H9 (cell line): ENCODE measurements at regions not wholly inside any gene's neighbourhood (a gene's known extent, or its start where the extent isn't known, plus 50 kb on each side); places are given as distances from the start of the nearest gene placed in this dataset.

Source experiments
- DNase-seq: peaks from one replicate; pipeline ENCODE4 v3.0.0-alpha.2; 2017
- H2AFZ ChIP-seq: one replicate; pipeline ENCODE4 v1.6.1; 2013; ENCODE audit warnings: mild to moderate bottlenecking, low read length, control low read depth, moderate library complexity
- H2AK5ac ChIP-seq: 2 replicates; pipeline ENCODE4 v1.6.1; 2013; ENCODE audit warnings: low read length, control low read depth, mixed read lengths; ENCODE audit not compliant: insufficient read length
- H2BK120ac ChIP-seq: one replicate; pipeline ENCODE4 v1.6.1; 2013; ENCODE audit warnings: low read depth, mild to moderate bottlenecking, low read length, control low read depth, inconsistent platforms; ENCODE audit not compliant: poor library complexity, severe bottlenecking
- H2BK12ac ChIP-seq: 2 replicates; pipeline ENCODE4 v1.6.1; 2013; ENCODE audit warnings: low read length, control low read depth, mixed read lengths, low read depth; ENCODE audit not compliant: insufficient read length
- H2BK15ac ChIP-seq: 2 replicates; pipeline ENCODE4 v1.6.1; 2013; ENCODE audit warnings: low read depth, low read length, control low read depth
- H2BK20ac ChIP-seq: one replicate; pipeline ENCODE4 v1.6.1; 2013; ENCODE audit warnings: low read depth, mild to moderate bottlenecking, low read length, control low read depth, inconsistent platforms; ENCODE audit not compliant: poor library complexity, severe bottlenecking
- H2BK5ac ChIP-seq: 2 replicates; pipeline ENCODE4 v1.6.1; 2013; ENCODE audit warnings: low read length, control low read depth, mixed read lengths; ENCODE audit not compliant: insufficient read length
- H3K14ac ChIP-seq: 2 replicates; pipeline ENCODE4 v1.6.1; 2013; ENCODE audit warnings: low read length, control low read depth; ENCODE audit not compliant: insufficient read depth
- H3K18ac ChIP-seq: 2 replicates; pipeline ENCODE4 v1.6.1; 2013; ENCODE audit warnings: low read depth, mild to moderate bottlenecking, mixed read lengths, low read length, control low read depth; ENCODE audit not compliant: insufficient read length
- H3K23ac ChIP-seq: 2 replicates; pipeline ENCODE4 v1.6.1; 2013; ENCODE audit warnings: low read length, control low read depth, mixed read lengths, low read depth; ENCODE audit not compliant: insufficient read length
- H3K23me2 ChIP-seq: 2 replicates; pipeline ENCODE4 v1.6.1; 2013; ENCODE audit warnings: low read depth, mild to moderate bottlenecking, mixed read lengths, low read length, control low read depth; ENCODE audit not compliant: insufficient read length, poor library complexity, severe bottlenecking
- H3K27ac ChIP-seq: 2 replicates; pipeline ENCODE4 v1.5.1; 2013; ENCODE audit warnings: low read length, control low read depth, mixed read lengths, low read depth; ENCODE audit not compliant: insufficient read length
- H3K27me3 ChIP-seq: 2 replicates; pipeline ENCODE4 v1.6.1; 2013; ENCODE audit warnings: low read length, control low read depth, inconsistent platforms; ENCODE audit not compliant: insufficient read depth
- H3K4ac ChIP-seq: 2 replicates; pipeline ENCODE4 v1.6.1; 2013; ENCODE audit warnings: low read depth, mild to moderate bottlenecking, control low read depth, inconsistent platforms, low read length, moderate library complexity
- H3K4me1 ChIP-seq: 2 replicates; pipeline ENCODE4 v1.6.1; 2013; ENCODE audit warnings: low read length, control low read depth, inconsistent platforms; ENCODE audit not compliant: insufficient read depth
- H3K4me2 ChIP-seq: 2 replicates; pipeline ENCODE4 v1.6.1; 2013; ENCODE audit warnings: low read length, control low read depth, mixed read lengths; ENCODE audit not compliant: insufficient read length, insufficient read depth
- H3K56ac ChIP-seq: 2 replicates; pipeline ENCODE4 v1.6.1; 2013; ENCODE audit warnings: low read depth, mild to moderate bottlenecking, mixed read lengths, low read length, control low read depth; ENCODE audit not compliant: insufficient read length
- H3K79me1 ChIP-seq: 2 replicates; pipeline ENCODE4 v1.6.1; 2013; ENCODE audit warnings: low read depth, mild to moderate bottlenecking, moderate library complexity, low read length, control low read depth, inconsistent platforms; ENCODE audit not compliant: insufficient read depth, poor library complexity, severe bottlenecking
- H3K79me2 ChIP-seq: 2 replicates; pipeline ENCODE4 v1.6.1; 2013; ENCODE audit warnings: low read length, control low read depth, inconsistent platforms; ENCODE audit not compliant: insufficient read depth
- H3K9ac ChIP-seq: 2 replicates; pipeline ENCODE4 v1.6.1; 2013; ENCODE audit warnings: low read length, control low read depth, mixed read lengths; ENCODE audit not compliant: insufficient read length; ENCODE audit errors: extremely low read depth
- H3K9me3 ChIP-seq: one replicate; pipeline ENCODE4 v1.6.1; 2013; ENCODE audit warnings: low read depth, low read length, inconsistent platforms; ENCODE audit not compliant: control insufficient read depth
- H3T11ph ChIP-seq: one replicate; pipeline ENCODE4 v1.6.1; 2013; ENCODE audit warnings: mild to moderate bottlenecking, low read length, control low read depth, inconsistent platforms
- H4K20me1 ChIP-seq: one replicate; pipeline ENCODE4 v1.6.1; 2013; ENCODE audit not compliant: control insufficient read depth, insufficient read length, insufficient read depth
- H4K5ac ChIP-seq: 2 replicates; pipeline ENCODE4 v1.6.1; 2013; ENCODE audit warnings: low read depth, mild to moderate bottlenecking, mixed read lengths, low read length, control low read depth; ENCODE audit not compliant: insufficient read length
- H4K8ac ChIP-seq: replicated peaks from 2 replicates; pipeline ENCODE4 v1.6.1; 2013; ENCODE audit warnings: low read length, control low read depth, mixed read lengths, low read depth; ENCODE audit not compliant: insufficient read length
- H4K91ac ChIP-seq: 2 replicates; pipeline ENCODE4 v1.6.1; 2013; ENCODE audit warnings: low read depth, mild to moderate bottlenecking, moderate library complexity, mixed read lengths, low read length, control low read depth; ENCODE audit not compliant: insufficient read length
- H3K27ac Mint-ChIP-seq, 3 experiments: 2 replicates in 2 of 3; 3 replicates in 1 of 3; pipeline ENCODE4 v1.8.0; 2020 to 2021; ENCODE audit warnings: mixed read lengths in 3 of 3, mild to moderate bottlenecking in 1 of 3, moderate library complexity in 1 of 3
- H3K27me3 Mint-ChIP-seq: 2 replicates; pipeline ENCODE4 v1.8.0; 2021; ENCODE audit warnings: low read depth, mild to moderate bottlenecking, moderate library complexity, mixed read lengths
- H3K36me3 Mint-ChIP-seq, 3 experiments: 2 replicates in 2 of 3; 3 replicates in 1 of 3; pipeline ENCODE4 v1.8.0; 2020 to 2021; ENCODE audit warnings: low read depth in 3 of 3, mixed read lengths in 3 of 3; ENCODE audit not compliant: insufficient read depth in 1 of 3
- H3K4me1 Mint-ChIP-seq, 2 experiments: 2 replicates each; pipeline ENCODE4 v1.8.0; 2020; ENCODE audit warnings: mixed read lengths in 2 of 2
- H3K4me3 Mint-ChIP-seq, 2 experiments: 2 replicates in 1 of 2; 3 replicates in 1 of 2; pipeline ENCODE4 v1.8.0; 2020 to 2021; ENCODE audit warnings: mild to moderate bottlenecking in 2 of 2, mixed read lengths in 2 of 2, moderate library complexity in 1 of 2
- H3K9me3 Mint-ChIP-seq, 2 experiments: 2 replicates in 1 of 2; 3 replicates in 1 of 2; pipeline ENCODE4 v1.8.0; 2020; ENCODE audit warnings: mild to moderate bottlenecking in 2 of 2, mixed read lengths in 2 of 2, moderate library complexity in 1 of 2
- TF ChIP-seq, protein P1 (sequence below): fragments of 200-600 bp; sonication (generic); conservative IDR thresholded peaks from 3 replicates; pipeline ENCODE4 v1.8.0; 2021; ENCODE audit warnings: antibody characterized with exemption, mild to moderate bottlenecking

DNA sequence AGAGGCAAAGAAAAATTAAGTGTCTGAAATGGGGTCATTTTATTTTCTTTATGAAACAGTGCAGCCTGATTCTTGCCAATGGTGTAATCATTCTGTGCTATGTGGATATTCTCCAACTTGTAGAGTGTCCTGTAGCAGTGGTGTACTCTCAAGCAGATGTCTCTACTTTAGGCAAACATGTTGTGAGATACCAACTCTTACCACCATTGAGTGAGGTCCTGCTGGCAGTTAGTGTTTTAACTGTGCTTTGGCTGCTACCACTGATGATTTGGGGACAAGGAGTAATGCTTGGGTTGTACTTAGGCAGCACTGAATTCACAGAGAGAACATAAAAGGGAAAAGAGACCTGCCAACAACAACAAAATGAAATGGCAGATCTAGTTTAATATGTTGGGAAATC is 122.5 kb downstream of the APIP start:
- Histone ChIP-seq H3K4me1 (peaks cover 4% of the 10 kb centered on the region; the same call in 1 of the 2 replicates), H3K4ac (no peak overlapping the region), H3T11ph (no peak overlapping the region), H2BK12ac (no peak overlapping the region), H2BK120ac (no peak overlapping the region), H2BK20ac (no peak overlapping the region), H4K5ac (no peak overlapping the region), H3K23ac (no peak overlapping the region), H4K91ac (no peak overlapping the region), H3K27me3 (no peaks in the 10 kb centered on the region), H3K23me2 (no peaks in the 10 kb centered on the region), H3K4me2 (no peak overlapping the region), H3K79me2 (no peaks in the 10 kb centered on the region), H2AK5ac (no peak overlapping the region), H3K56ac (no peak overlapping the region), H3K18ac (no peak overlapping the region), H2AFZ (no peak overlapping the region), H3K9me3 (no peaks in the 10 kb centered on the region), H3K79me1 (no peaks in the 10 kb centered on the region), H4K8ac (no peak overlapping the region), H4K20me1 (no peaks in the 10 kb centered on the region), H2BK5ac (no peak overlapping the region), H3K27ac (no peak overlapping the region), H3K14ac (no peak overlapping the region), H3K9ac (no peak overlapping the region), H2BK15ac (no peak overlapping the region)
- no peak for DNase-seq
- Mint-ChIP-seq H3K27me3 (no peaks in the 10 kb centered on the region), H3K4me3 (no peak overlapping the region), H3K9me3 (peaks cover 14 to 24% of the 10 kb centered on the region in 2 experiments), H3K27ac (no peak overlapping the region), H3K4me1 (peaks cover 28 to 35% of the 10 kb centered on the region in 2 experiments), H3K36me3 (peaks cover 27 to 36% (median 31%) of the 10 kb centered on the region in 3 experiments)
- TF ChIP-seq, protein P1, sequence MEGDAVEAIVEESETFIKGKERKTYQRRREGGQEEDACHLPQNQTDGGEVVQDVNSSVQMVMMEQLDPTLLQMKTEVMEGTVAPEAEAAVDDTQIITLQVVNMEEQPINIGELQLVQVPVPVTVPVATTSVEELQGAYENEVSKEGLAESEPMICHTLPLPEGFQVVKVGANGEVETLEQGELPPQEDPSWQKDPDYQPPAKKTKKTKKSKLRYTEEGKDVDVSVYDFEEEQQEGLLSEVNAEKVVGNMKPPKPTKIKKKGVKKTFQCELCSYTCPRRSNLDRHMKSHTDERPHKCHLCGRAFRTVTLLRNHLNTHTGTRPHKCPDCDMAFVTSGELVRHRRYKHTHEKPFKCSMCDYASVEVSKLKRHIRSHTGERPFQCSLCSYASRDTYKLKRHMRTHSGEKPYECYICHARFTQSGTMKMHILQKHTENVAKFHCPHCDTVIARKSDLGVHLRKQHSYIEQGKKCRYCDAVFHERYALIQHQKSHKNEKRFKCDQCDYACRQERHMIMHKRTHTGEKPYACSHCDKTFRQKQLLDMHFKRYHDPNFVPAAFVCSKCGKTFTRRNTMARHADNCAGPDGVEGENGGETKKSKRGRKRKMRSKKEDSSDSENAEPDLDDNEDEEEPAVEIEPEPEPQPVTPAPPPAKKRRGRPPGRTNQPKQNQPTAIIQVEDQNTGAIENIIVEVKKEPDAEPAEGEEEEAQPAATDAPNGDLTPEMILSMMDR: no peak
